Gastrocnemius medialis (tissue), 4 donors: ENCODE measurements at regions not wholly inside any gene's neighbourhood (a gene's known extent, or its start where the extent isn't known, plus 50 kb on each side); places are given as distances from the start of the nearest gene placed in this dataset.

Source experiments
- ATAC-seq, 2 donors: fragments of 150-250 bp; one replicate each; pipeline ENCODE4 v1.9.1; 2016
- DNase-seq, 2 donors: peaks; one replicate each; pipeline ENCODE4 v3.0.0-alpha.2; 2019
- H3K27ac ChIP-seq, 4 donors: fragments of 200-600 bp; sonication (generic); 1 replicate in 1 of 4; 2 replicates in 3 of 4; pipeline ENCODE4 v1.5.1; 2016 to 2018; ENCODE audit warnings: mild to moderate bottlenecking in 2 of 4, moderate library complexity in 1 of 4
- H3K27me3 ChIP-seq, 3 donors: fragments of 200-600 bp; sonication (generic) in 2 of 3; 1 replicate in 1 of 3; 2 replicates in 2 of 3; pipeline versions ENCODE4 v1.5.1 to v1.6.0; 2016 to 2019; ENCODE audit warnings: mild to moderate bottlenecking in 1 of 3, moderate library complexity in 1 of 3
- H3K36me3 ChIP-seq, 2 donors: fragments of 200-600 bp; sonication (generic) in 1 of 2; one replicate each; pipeline ENCODE4 v1.5.1; 2017 to 2018
- H3K4me1 ChIP-seq, 2 donors: fragments of 200-600 bp; sonication (generic) in 1 of 2; one replicate each; pipeline ENCODE4 v1.5.1; 2016 to 2017; ENCODE audit warnings: mild to moderate bottlenecking in 2 of 2
- H3K4me3 ChIP-seq, 4 donors: fragments of 200-600 bp; sonication (generic) in 3 of 4; 1 replicate in 1 of 4; 2 replicates in 3 of 4; pipeline ENCODE4 v1.5.1; 2016 to 2019; ENCODE audit warnings: mild to moderate bottlenecking in 2 of 4
- H3K9me3 ChIP-seq, 3 donors: fragments of 200-600 bp; sonication (generic) in 2 of 3; 1 replicate in 1 of 3; 2 replicates in 2 of 3; pipeline ENCODE4 v1.5.1; 2016 to 2019
- CTCF ChIP-seq, 5 experiments: fragments of 450-650 bp in 3 of 5; fragments of 200-600 bp in 2 of 5; sonication (generic) in 2 of 5; IDR thresholded peaks in 4 of 5; conservative IDR thresholded peaks in 1 of 5; 1 replicate in 4 of 5; 2 replicates in 1 of 5; pipeline ENCODE4 v1.5.1; 2016 to 2019; ENCODE audit warnings: antibody characterized with exemption in 5 of 5, mild to moderate bottlenecking in 3 of 5, moderate library complexity in 3 of 5
- POLR2A ChIP-seq, 2 donors: fragments of 450-650 bp; IDR thresholded peaks; one replicate each; pipeline ENCODE4 v1.6.1; 2017; ENCODE audit warnings: antibody characterized with exemption in 2 of 2, mild to moderate bottlenecking in 2 of 2, moderate library complexity in 2 of 2
- in situ Hi-C, 4 donors: fragments of 200-750 bp; cut with MboI; loops; one replicate each; pipeline versions ENCODE4 v1.15.0 to v1.8.0; 2017; ENCODE audit warnings: low sequenced_read_pairs in 4 of 4
- intact Hi-C: fragments of 100-400 bp; cut with DNase I; formaldehyde crosslinking; loops from one replicate; pipeline ENCODE4 v1.15.1; 2023; ENCODE audit warnings: low total_unique reads

- no peak for ATAC-seq
- TF ChIP-seq POLR2A (IDR thresholded peaks at IDR 0.05), result no peak
- TF ChIP-seq CTCF (IDR thresholded peaks at IDR 0.05 in 4 of 5, conservative IDR thresholded peaks at IDR 0.05 in 1 of 5), result no peak
- H3K36me3 ChIP-seq, result no peaks in the 10 kb centered on the region
- H3K4me1 ChIP-seq, result no peaks in the 10 kb centered on the region
- no peak overlapping the region for H3K27ac ChIP-seq
- no peaks in the 10 kb centered on the region for H3K27me3 ChIP-seq
- no peak for DNase-seq
- in situ Hi-C loops, result no loop called here
- intact Hi-C loops, result no loop called here
- no peaks in the 10 kb centered on the region for H3K9me3 ChIP-seq
- H3K4me3 ChIP-seq, result no peak overlapping the region
Observed at GRCh38 chr13:104021806-104022397, 955.7 kb upstream of the SLC10A2 start.

- intact Hi-C loops, result no loop called here
Observed at GRCh38 chr13:104017317-104017716, 951.1 kb upstream of the SLC10A2 start.

GRCh38 chr13:104015646-104016396, 949.6 kb upstream of the SLC10A2 start:
- Histone ChIP-seq H3K27ac (no peak overlapping the region), H3K4me3 (no peak overlapping the region), H3K36me3 (no peaks in the 10 kb centered on the region), H3K4me1 (peaks cover 0 to 3% of the 10 kb centered on the region in 2 donors), H3K9me3 (no peaks in the 10 kb centered on the region), H3K27me3 (no peaks in the 10 kb centered on the region)
- ATAC-seq (no peak), DNase-seq (no peak)
- in situ Hi-C loops (no loop called here), intact Hi-C loops (no loop called here)
- TF ChIP-seq CTCF (IDR thresholded peaks at IDR 0.05 in 4 of 5, conservative IDR thresholded peaks at IDR 0.05 in 1 of 5) (no peak), POLR2A (IDR thresholded peaks at IDR 0.05) (no peak)

More at GRCh38 chr13:104017317-104017716, 951.1 kb upstream of the SLC10A2 start:
- Histone ChIP-seq H3K27ac (no peak overlapping the region), H3K36me3 (no peaks in the 10 kb centered on the region), H3K27me3 (no peaks in the 10 kb centered on the region), H3K9me3 (no peaks in the 10 kb centered on the region), H3K4me3 (no peak overlapping the region), H3K4me1 (no peaks in the 10 kb centered on the region)
- no peak for DNase-seq
- no peak for ATAC-seq
- in situ Hi-C loops, result no loop called here
- TF ChIP-seq CTCF (IDR thresholded peaks at IDR 0.05 in 4 of 5, conservative IDR thresholded peaks at IDR 0.05 in 1 of 5) (no peak), POLR2A (IDR thresholded peaks at IDR 0.05) (no peak)

GRCh38 chr13:104014803-104015645, 948.8 kb upstream of the SLC10A2 start:
- H3K4me1 ChIP-seq, result peaks cover 0 to 3% of the 10 kb centered on the region in 2 donors
- intact Hi-C loops (loop anchor here (5.0 kb wide), 2 partner anchors 48 to 133 kb away; no protein-coding TSS in a partner anchor), in situ Hi-C loops (no loop called here)
- no peak for TF ChIP-seq POLR2A (IDR thresholded peaks at IDR 0.05)
- TF ChIP-seq CTCF (IDR thresholded peaks at IDR 0.05 in 4 of 5, conservative IDR thresholded peaks at IDR 0.05 in 1 of 5), result no peak
- H3K4me3 ChIP-seq, result no peak overlapping the region
- H3K27ac ChIP-seq, result peak overlapping the region in 1 of 4 donors; percentile 27
- no peaks in the 10 kb centered on the region for H3K27me3 ChIP-seq
- H3K36me3 ChIP-seq, result no peaks in the 10 kb centered on the region
- H3K9me3 ChIP-seq, result no peaks in the 10 kb centered on the region
- peak; percentile 4 to 23 for DNase-seq
- ATAC-seq, result peak; percentile 76 to 80
